Activated T-helper 2 cell treated with anti-CD3 and anti-CD28 coated beads, Interferon-gamma antibody, Interleukin-2, Interleukin-4, amounts not matched to agents 10 μg/mL and 5 μg/mL and 100 μg/mL, durations not matched to agents 14 hours and 24 hours and 36 hours (primary cell): ENCODE measurements at regions not wholly inside any gene's neighbourhood (a gene's known extent, or its start where the extent isn't known, plus 50 kb on each side); places are given as distances from the start of the nearest gene placed in this dataset.
"Not testable (repeated sequence)": the region's sequence is repeated elsewhere in the genome, so short reads cannot be mapped to it uniquely, and the experiment has no call there.

Experiments
- DNase-seq: peaks from one replicate; pipeline ENCODE4 v3.0.0; 2021; ENCODE audit warnings: low spot score
- H3K27ac Mint-ChIP-seq: one replicate; pipeline ENCODE4 v1.8.0; 2021; ENCODE audit warnings: mixed read lengths
- H3K27me3 Mint-ChIP-seq: one replicate; pipeline ENCODE4 v1.8.0; 2021; ENCODE audit warnings: low read depth, mixed read lengths
- H3K36me3 Mint-ChIP-seq: one replicate; pipeline ENCODE4 v1.8.0; 2021; ENCODE audit warnings: low read depth, mixed read lengths
- H3K4me1 Mint-ChIP-seq: one replicate; pipeline ENCODE4 v1.8.0; 2021; ENCODE audit warnings: low read depth, mixed read lengths
- H3K4me3 Mint-ChIP-seq: one replicate; pipeline ENCODE4 v1.8.0; 2021; ENCODE audit warnings: low read depth, mild to moderate bottlenecking, moderate library complexity, mixed read lengths
- H3K9me3 Mint-ChIP-seq: one replicate; pipeline ENCODE4 v1.8.0; 2021; ENCODE audit warnings: mixed read lengths
- intact Hi-C: fragments of 100-400 bp; cut with micrococcal nuclease; formaldehyde crosslinking; loops from one replicate; pipeline ENCODE4 v1.15.1; 2023

DNA sequence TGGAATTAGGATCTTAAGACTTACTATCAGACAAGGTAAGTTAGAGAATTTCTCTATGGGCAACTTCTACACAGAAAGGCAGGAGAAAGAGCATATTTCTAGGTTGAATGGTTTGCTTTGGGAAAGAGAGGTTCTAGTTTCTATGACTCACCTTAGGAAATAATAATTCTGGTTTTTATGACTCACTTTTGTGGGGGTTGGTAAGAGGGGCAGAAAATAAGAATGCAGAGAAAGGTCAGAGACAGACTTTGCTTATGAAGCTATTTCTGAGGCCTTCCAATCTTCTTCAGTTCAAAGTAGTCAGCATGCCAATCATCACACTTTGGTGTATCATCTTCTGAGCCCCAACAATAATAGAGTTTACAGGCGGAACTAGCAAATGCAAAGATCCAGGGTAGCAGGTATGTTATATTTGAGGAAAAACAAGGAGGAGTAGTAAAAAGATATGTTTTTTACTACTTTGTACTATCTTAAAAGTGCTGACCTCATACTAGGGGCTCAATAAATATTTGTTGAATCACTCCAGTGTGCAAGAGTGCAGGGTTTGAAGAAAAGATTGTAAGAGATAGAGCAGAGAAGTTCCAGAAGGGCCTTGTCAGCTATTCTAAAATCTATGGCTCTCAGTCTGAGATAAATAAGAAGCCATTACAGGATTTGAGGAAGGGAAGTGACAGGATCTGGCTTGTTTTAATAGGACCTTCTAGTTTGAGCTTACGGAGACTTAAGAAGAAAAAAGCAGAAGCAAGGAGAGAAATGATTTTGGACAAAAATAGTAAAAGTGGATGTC lies 56.7 kb upstream of the LRFN5 start:
- intact Hi-C loops = no loop called here
- Mint-ChIP-seq H3K27me3 (no peaks in the 10 kb centered on the region), H3K27ac (no peak overlapping the region), H3K36me3 (no peaks in the 10 kb centered on the region), H3K4me3 (no peak overlapping the region), H3K9me3 (peaks cover 6% of the 10 kb centered on the region), H3K4me1 (no peaks in the 10 kb centered on the region)
- DNase-seq = no peak

DNA sequence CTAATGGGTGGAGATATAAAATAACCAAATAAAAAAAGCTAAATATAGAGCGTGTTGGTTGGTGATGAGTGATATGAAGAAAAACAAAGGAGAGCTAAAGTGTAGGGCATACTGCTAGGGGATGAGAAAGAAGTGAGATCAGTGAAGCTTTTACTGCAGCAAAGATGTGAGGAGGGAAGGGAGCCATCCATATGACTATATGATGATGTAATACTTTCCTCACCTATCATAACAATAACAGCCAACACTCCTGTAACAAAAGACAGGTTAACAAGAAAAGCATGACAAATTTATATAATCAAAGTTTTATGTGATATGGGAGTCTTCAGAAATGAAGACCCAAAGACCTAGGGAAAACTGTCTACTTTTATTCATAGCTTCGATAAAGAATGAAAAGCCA lies 57.4 kb upstream of the LRFN5 start:
- intact Hi-C loops = no loop called here
- H3K9me3 Mint-ChIP-seq = peaks cover 12% of the 10 kb centered on the region
- no peak for DNase-seq
- H3K4me3 Mint-ChIP-seq = no peak overlapping the region
- no peaks in the 10 kb centered on the region for H3K27me3 Mint-ChIP-seq
- no peak overlapping the region for H3K27ac Mint-ChIP-seq
- no peaks in the 10 kb centered on the region for H3K36me3 Mint-ChIP-seq
- H3K4me1 Mint-ChIP-seq = no peaks in the 10 kb centered on the region

DNA sequence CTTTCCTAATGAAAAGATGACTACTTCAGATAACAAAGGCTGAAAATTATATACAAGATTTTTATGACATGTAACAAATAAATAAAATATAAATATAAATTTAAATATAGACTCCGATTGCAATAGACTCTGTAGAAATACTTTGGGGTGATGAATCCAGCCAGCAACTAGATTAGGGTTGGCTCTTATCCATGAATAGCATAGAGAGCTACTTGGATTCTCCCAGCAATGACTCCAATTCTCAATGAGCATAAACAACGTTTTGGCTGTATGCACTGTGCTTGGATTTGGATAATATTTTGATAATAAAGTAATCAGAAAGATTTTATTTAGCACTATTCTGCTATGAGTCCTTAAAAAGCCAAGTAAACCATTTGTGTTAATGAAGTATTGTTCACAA lies 58.0 kb upstream of the LRFN5 start:
- no peaks in the 10 kb centered on the region for H3K4me1 Mint-ChIP-seq
- H3K9me3 Mint-ChIP-seq = peaks cover 16% of the 10 kb centered on the region

DNA sequence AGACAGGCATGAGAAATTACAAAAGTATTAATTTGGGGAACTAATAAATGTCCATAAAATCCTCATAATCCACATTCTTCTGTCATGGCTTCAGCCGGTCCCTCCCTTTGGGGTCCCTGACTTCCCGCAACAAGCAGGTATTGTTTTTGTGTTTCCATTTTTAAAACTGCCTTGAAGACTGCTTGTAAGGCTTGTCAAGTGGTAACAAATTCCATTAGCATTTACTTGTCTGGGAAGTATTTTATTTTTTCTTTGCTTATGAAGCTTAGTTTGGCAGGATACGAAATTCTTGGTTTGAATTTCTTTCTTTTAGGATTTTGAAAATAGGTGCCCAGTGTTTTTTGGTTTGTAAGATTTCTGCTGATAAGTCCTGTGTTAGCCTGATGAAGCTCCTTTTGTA lies 65.3 kb upstream of the LRFN5 start:
- intact Hi-C loops = no loop called here
- H3K27me3 Mint-ChIP-seq = no peaks in the 10 kb centered on the region
- H3K36me3 Mint-ChIP-seq = no peaks in the 10 kb centered on the region
- no peak overlapping the region for H3K27ac Mint-ChIP-seq
- peaks cover 29% of the 10 kb centered on the region for H3K9me3 Mint-ChIP-seq
- H3K4me3 Mint-ChIP-seq = no peak overlapping the region
- DNase-seq = no peak
- no peaks in the 10 kb centered on the region for H3K4me1 Mint-ChIP-seq

More for the DNA sequence above, 58.0 kb upstream of the LRFN5 start:
- intact Hi-C loops = no loop called here
- H3K36me3 Mint-ChIP-seq = no peaks in the 10 kb centered on the region
- H3K4me3 Mint-ChIP-seq = no peak overlapping the region
- H3K27ac Mint-ChIP-seq = no peak overlapping the region
- H3K27me3 Mint-ChIP-seq = no peaks in the 10 kb centered on the region
- DNase-seq = no peak

- H3K4me1 Mint-ChIP-seq = no peaks in the 10 kb centered on the region
- no peaks in the 10 kb centered on the region for H3K9me3 Mint-ChIP-seq
- no peak overlapping the region for H3K4me3 Mint-ChIP-seq
- no peaks in the 10 kb centered on the region for H3K27me3 Mint-ChIP-seq
- DNase-seq = no peak
- H3K27ac Mint-ChIP-seq = no peak overlapping the region
- no peaks in the 10 kb centered on the region for H3K36me3 Mint-ChIP-seq
- intact Hi-C loops = no loop called here
These were observed 74.4 kb upstream of the LRFN5 start for GRCh38 chr14:41532255-41532654.

DNA sequence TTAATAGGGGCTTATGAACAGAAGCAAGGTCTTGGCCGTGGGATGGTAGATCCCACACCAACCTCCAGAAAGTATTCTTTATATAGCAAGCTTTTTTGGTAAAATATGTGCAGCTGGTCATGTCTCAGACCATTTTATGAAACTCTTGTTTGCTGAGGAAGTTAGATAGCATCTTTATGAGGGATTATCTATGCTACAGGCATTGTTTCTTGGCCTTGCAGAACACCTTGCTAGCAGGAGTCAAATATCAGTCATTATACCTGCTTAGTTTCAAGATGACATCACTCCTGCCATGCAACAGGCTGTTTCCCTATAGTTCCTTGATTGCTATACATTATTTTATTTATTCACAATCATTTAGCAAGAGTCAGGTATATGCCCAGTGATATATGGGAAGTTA lies 84.8 kb upstream of the LRFN5 start:
- no peaks in the 10 kb centered on the region for H3K27me3 Mint-ChIP-seq
- intact Hi-C loops = no loop called here
- H3K36me3 Mint-ChIP-seq = no peaks in the 10 kb centered on the region
- no peak overlapping the region for H3K4me3 Mint-ChIP-seq
- H3K4me1 Mint-ChIP-seq = no peaks in the 10 kb centered on the region
- H3K9me3 Mint-ChIP-seq = peaks cover 27% of the 10 kb centered on the region
- no peak overlapping the region for H3K27ac Mint-ChIP-seq
- DNase-seq = no peak

DNA sequence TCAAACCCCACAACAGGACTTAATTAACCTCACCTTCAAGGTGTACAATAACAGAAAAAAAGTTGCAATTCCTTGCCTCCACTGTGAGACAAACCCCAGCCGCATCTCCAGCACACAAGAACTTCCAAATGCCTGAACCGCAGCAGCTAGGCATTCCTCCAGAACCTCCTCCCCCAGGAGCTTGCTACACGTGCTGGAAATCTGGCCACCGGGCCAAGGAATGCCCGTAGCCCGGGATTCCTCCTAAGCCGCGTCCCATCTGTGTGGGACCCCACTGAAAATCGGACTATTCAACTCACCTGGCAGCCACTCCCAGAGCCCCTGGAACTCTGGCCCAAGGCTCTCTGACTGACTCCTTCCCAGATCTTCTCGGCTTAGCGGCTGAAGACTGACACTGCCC lies 88.6 kb upstream of the LRFN5 start:
- H3K36me3 Mint-ChIP-seq, intact Hi-C loops, H3K4me3 Mint-ChIP-seq, H3K27ac Mint-ChIP-seq, DNase-seq, H3K27me3 Mint-ChIP-seq, H3K4me1 Mint-ChIP-seq: not testable (repeated sequence)
- H3K9me3 Mint-ChIP-seq = peaks cover 17% of the 10 kb centered on the region

GRCh38 chr14:41506552-41506951 lies 100.1 kb upstream of the LRFN5 start:
- Mint-ChIP-seq H3K9me3 (peaks cover 19% of the 10 kb centered on the region), H3K4me1 (no peaks in the 10 kb centered on the region), H3K36me3 (no peaks in the 10 kb centered on the region), H3K4me3 (no peak overlapping the region), H3K27ac (no peak overlapping the region), H3K27me3 (no peaks in the 10 kb centered on the region)
- intact Hi-C loops = no loop called here
- no peak for DNase-seq

- Mint-ChIP-seq H3K27me3 (no peaks in the 10 kb centered on the region), H3K4me1 (no peaks in the 10 kb centered on the region), H3K27ac (no peak overlapping the region), H3K9me3 (peaks cover 13% of the 10 kb centered on the region), H3K36me3 (no peaks in the 10 kb centered on the region), H3K4me3 (no peak overlapping the region)
- intact Hi-C loops = no loop called here
- DNase-seq = no peak
These were observed 101.2 kb upstream of the LRFN5 start for GRCh38 chr14:41505491-41505890.

GRCh38 chr14:41498959-41499358 lies 107.7 kb upstream of the LRFN5 start:
- H3K4me3 Mint-ChIP-seq = no peak overlapping the region
- H3K27ac Mint-ChIP-seq = no peak overlapping the region
- peaks cover 14% of the 10 kb centered on the region for H3K9me3 Mint-ChIP-seq
- H3K4me1 Mint-ChIP-seq = no peaks in the 10 kb centered on the region
- no peaks in the 10 kb centered on the region for H3K36me3 Mint-ChIP-seq
- no peaks in the 10 kb centered on the region for H3K27me3 Mint-ChIP-seq
- DNase-seq = no peak
- intact Hi-C loops = no loop called here

GRCh38 chr14:41490323-41490722 lies 116.4 kb upstream of the LRFN5 start:
- no peak for DNase-seq
- intact Hi-C loops = no loop called here
- Mint-ChIP-seq H3K4me1 (no peaks in the 10 kb centered on the region), H3K27ac (no peak overlapping the region), H3K27me3 (no peaks in the 10 kb centered on the region), H3K4me3 (no peak overlapping the region), H3K36me3 (no peaks in the 10 kb centered on the region), H3K9me3 (peaks cover 17% of the 10 kb centered on the region)

DNA sequence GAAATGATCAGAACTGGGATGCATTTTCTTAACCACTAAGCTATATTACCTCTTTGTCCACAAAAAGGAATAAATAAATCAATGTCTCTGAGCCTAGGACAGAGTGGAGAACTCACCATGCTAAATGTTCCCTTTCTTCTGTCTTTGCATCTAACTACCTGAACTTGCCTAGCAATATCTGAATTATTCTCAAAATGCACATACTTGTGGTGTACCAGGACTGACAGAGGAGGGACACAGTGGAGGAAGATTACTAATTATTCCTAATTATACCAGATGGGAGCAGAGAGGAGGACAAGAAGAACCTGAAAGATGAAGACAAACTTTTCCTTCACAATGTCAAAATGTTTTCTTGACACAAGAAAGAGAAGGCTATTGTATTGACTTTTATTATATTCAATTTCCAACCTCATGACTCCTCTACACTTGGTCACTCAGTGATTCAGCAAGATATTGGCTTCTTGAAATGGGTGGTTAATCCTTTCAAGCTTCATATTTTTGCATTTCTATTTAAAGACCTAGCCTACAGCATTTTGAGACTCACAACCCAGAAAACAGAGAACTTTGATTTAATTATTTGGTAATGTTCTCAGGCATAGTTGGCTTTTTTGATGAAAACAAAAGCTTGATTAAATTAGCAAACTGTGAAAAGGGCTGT lies 117.2 kb upstream of the LRFN5 start:
- H3K27ac Mint-ChIP-seq = no peak overlapping the region
- H3K27me3 Mint-ChIP-seq = no peaks in the 10 kb centered on the region
- H3K4me1 Mint-ChIP-seq = no peaks in the 10 kb centered on the region
- H3K36me3 Mint-ChIP-seq = no peaks in the 10 kb centered on the region
- intact Hi-C loops = no loop called here
- peaks cover 22% of the 10 kb centered on the region for H3K9me3 Mint-ChIP-seq
- DNase-seq = no peak
- H3K4me3 Mint-ChIP-seq = no peak overlapping the region

DNA sequence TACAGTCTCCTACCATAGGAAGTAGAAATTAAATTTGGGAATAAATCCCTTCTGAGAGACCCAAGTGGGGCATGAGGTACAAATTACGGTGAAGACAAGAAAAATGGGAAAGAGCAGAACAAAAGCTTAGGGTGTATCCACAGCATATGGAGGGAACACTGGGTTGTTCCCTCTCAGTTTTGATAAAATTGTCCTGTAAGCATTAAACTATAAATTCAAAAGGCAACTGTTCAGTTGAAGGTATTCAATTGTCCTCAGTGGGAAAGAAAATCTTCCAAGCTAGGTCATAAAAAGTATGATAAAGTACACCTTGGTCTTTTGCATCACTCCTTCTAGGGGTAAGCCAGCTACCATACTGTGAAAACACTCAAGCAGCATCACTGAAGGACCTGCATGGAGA lies 118.3 kb upstream of the LRFN5 start:
- DNase-seq = no peak
- Mint-ChIP-seq H3K4me3 (no peak overlapping the region), H3K27ac (no peak overlapping the region), H3K27me3 (no peaks in the 10 kb centered on the region), H3K36me3 (no peaks in the 10 kb centered on the region), H3K4me1 (no peaks in the 10 kb centered on the region), H3K9me3 (peaks cover 15% of the 10 kb centered on the region)
- intact Hi-C loops = no loop called here
